ENCODE measurements at regions not wholly inside any gene's neighbourhood (a gene's known extent, or its start where the extent isn't known, plus 50 kb on each side); places are given as distances from the start of the nearest gene placed in this dataset.

GRCh38 chr9:27632254-27632653 is 59.0 kb upstream of the C9orf72 start:
- ATAC-seq, result no peak
- Histone ChIP-seq H3K4me3 (no peak overlapping the region), H3K9me3 (no peaks in the 10 kb centered on the region), H3K27me3 (ENCODE audit: low read depth) (no peaks in the 10 kb centered on the region), H3K36me3 (no peaks in the 10 kb centered on the region), H3K4me1 (no peaks in the 10 kb centered on the region), H3K27ac (no peak overlapping the region)
- no peak for TF ChIP-seq CTCF (IDR thresholded peaks at IDR 0.05)
- intact Hi-C loops (cut with DNase I), result no loop called here
- no peak for DNase-seq

- H3K4me3 ChIP-seq, result no peak overlapping the region
- H3K27me3 ChIP-seq (ENCODE audit: low read depth), result no peaks in the 10 kb centered on the region
- no peak for TF ChIP-seq CTCF (IDR thresholded peaks at IDR 0.05)
- H3K9me3 ChIP-seq, result no peaks in the 10 kb centered on the region
- intact Hi-C loops (cut with DNase I), result no loop called here
- peak; percentile 34 to 57 for ATAC-seq
- H3K4me1 ChIP-seq, result no peaks in the 10 kb centered on the region
- no peak for DNase-seq
- no peaks in the 10 kb centered on the region for H3K36me3 ChIP-seq
- H3K27ac ChIP-seq, result no peak overlapping the region
These were observed 60.5 kb upstream of the C9orf72 start for GRCh38 chr9:27633764-27634163.

- intact Hi-C loops (cut with DNase I), result no loop called here
- ATAC-seq (peak; percentile 46 to 49), DNase-seq (no peak)
- H3K4me1 ChIP-seq, result no peaks in the 10 kb centered on the region
- no peak overlapping the region for H3K27ac ChIP-seq
- no peaks in the 10 kb centered on the region for H3K9me3 ChIP-seq
- H3K27me3 ChIP-seq (ENCODE audit: low read depth), result no peaks in the 10 kb centered on the region
- no peak overlapping the region for H3K4me3 ChIP-seq
- H3K36me3 ChIP-seq, result no peaks in the 10 kb centered on the region
- TF ChIP-seq CTCF (IDR thresholded peaks at IDR 0.05), result no peak
These were observed 61.6 kb upstream of the C9orf72 start for GRCh38 chr9:27634879-27635278.

- ATAC-seq, result no peak
- Histone ChIP-seq H3K27ac (no peak overlapping the region), H3K36me3 (no peaks in the 10 kb centered on the region), H3K27me3 (ENCODE audit: low read depth) (no peaks in the 10 kb centered on the region), H3K4me3 (no peak overlapping the region), H3K4me1 (no peaks in the 10 kb centered on the region), H3K9me3 (no peaks in the 10 kb centered on the region)
- no peak for TF ChIP-seq CTCF (IDR thresholded peaks at IDR 0.05)
- intact Hi-C loops (cut with DNase I), result no loop called here
- no peak for DNase-seq
These were observed 65.4 kb upstream of the C9orf72 start for GRCh38 chr9:27638716-27639115.

GRCh38 chr9:27645161-27645840 is 72.0 kb upstream of the C9orf72 start:
- ATAC-seq, result no peak
- H3K4me1 ChIP-seq, result no peaks in the 10 kb centered on the region
- no peaks in the 10 kb centered on the region for H3K36me3 ChIP-seq

More at GRCh38 chr9:27645161-27645840, 72.0 kb upstream of the C9orf72 start:
- no peak for TF ChIP-seq CTCF (IDR thresholded peaks at IDR 0.05)
- Histone ChIP-seq H3K9me3 (no peaks in the 10 kb centered on the region), H3K27ac (no peak overlapping the region), H3K27me3 (ENCODE audit: low read depth) (no peaks in the 10 kb centered on the region), H3K4me3 (no peak overlapping the region)
- no peak for DNase-seq
- intact Hi-C loops (cut with DNase I), result no loop called here
